SKM-1 treated with dmso at 0.1 percent for 144 hours (cell line): ENCODE measurements at regions not wholly inside any gene's neighbourhood (a gene's known extent, or its start where the extent isn't known, plus 50 kb on each side); places are given as distances from the start of the nearest gene placed in this dataset.
"Not testable (repeated sequence)": the region's sequence is repeated elsewhere in the genome, so short reads cannot be mapped to it uniquely, and the experiment has no call there.

ENCODE experiments used
- DNase-seq: peaks from one replicate; lab custom pipeline; 2025; ENCODE audit not compliant: unreplicated experiment; lab: John Stamatoyannopoulos, UW

DNA sequence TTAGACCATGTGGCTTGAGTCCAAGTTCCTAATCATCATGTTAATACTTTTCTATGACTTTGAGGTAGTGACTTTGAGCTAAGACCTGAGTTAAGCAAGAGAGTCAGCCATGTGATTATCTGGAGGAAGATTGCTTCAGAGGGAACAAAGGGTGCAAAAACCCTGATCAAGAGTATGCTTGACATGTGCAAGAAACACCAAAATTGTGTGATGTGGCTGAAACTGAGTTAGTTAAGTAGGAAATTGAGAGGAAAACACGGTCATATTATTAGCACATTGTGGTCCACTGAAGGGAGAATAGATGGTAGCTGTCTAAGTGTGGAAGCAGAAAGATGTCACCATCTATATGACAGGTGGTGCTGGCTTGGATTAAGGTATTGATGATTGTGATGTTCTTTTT is 130.4 kb upstream of the MON1B start:
- DNase-seq, result no peak

DNA sequence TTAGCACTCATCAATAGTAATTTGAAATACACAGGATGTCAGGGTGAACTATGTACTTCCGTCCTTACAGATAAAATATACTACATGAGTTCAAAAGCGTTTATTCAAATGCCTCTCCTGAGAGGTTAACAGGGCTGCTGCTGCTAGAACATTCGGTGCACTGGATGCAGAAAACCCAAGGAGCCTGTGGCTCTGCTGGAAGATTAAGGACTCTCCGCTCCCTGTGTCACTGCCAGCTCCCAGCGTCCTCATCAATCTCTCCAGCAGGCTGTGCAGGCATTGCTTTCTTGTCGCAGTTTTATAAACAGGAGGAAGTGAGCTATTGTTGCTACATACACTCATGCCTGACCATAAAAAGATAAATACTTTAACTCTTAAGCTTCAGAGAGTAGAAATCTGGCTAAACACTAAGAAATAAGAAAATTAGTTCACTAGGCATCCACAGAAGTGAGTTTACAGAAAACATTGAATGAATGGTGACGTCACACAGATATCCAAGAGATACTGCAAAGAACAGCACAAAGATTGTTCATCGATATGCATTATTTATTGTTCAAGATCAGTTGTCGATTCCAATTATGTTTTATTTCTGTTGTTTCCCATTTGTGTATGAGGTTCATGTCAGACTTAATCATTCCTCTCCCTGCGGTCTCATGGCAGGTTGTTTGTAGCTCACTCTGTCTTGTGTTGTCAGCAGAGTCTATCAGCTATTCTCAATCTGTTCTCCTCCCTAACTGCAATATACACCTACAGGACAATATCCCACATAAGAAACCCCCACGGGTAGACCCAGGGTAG is 127.9 kb upstream of the MON1B start:
- no peak for DNase-seq

DNA sequence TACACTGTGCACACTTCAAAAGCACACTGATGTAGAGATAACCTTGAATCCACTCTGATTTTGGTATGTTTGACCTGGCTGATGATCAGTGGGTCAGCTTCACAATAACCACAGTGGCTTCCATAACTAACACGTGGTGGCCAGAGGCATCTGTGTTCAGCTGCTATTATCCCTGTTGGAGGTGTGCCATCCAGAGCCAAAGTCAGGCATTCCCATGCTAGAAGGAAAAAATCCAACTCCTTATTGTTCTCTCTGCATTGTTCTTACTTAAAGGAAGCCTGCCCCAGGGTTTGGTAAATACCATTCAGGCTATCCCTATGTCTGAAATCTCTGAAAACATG is 127.3 kb upstream of the MON1B start:
- no peak for DNase-seq

DNA sequence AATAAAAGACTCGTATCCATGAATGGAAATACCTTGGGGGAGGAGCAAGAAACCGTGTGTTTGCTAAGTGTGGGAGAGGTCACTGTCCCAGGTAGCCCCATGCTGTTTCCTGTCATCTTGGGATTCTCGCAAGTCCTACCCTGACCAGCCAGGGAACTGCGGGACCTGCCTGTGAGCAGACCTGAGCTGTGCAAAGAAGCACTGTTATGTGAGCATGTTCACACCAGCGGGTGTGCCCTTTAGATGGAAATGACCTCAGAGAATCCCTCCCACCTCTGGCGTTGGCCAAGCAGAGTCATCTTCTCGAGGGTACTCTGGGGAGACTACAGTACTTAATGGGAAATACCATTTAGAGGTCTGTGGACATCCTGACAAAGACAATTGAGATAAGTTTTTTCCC is 127.0 kb upstream of the MON1B start:
- no peak for DNase-seq

DNA sequence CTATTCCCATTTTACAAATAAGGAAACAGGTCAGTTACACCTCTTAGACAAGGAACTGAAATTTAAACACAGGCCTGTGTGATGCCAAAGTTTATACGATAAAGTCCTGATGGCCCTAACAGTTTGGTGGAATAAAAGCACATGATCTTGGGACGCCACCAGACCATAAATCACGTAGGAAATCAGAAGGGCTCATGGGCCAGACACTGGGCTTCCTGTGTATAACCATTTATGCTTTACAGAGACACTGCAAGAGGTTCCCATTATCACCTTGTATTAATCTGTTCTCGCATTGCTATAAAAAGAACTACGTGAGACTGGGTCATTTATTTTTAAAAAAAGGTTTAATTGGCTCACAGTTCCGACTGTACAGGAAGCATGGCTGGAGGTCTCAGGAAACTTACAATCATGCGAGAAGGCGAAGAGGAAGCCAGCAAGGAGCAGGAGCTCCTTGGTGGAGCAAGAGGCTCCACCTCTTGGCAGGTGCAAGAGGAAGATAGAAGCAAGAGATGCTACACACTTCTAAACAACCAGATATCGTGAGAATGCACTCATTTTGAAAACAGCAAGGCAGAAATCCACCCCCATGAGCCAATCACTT is 124.0 kb upstream of the MON1B start:
- DNase-seq, result no peak

DNA sequence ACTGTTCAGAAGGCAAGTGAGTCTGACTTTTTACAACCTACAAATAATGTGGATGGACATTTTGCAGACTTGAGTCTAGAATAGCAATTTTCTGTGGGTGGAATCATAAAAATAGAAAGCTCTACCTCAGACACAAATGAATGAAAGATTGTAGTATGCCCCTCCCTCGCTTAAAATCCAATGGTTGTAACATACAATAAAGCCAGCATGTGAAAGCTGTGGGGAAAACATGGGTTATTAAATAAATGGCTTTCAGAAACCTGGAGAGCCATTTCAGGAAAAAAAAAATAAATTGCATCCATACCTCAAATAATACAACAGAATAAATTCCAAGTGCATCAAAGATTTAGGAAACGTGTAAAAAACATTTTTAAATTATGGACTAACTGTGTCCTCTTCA is 123.1 kb upstream of the MON1B start:
- DNase-seq, result no peak

DNA sequence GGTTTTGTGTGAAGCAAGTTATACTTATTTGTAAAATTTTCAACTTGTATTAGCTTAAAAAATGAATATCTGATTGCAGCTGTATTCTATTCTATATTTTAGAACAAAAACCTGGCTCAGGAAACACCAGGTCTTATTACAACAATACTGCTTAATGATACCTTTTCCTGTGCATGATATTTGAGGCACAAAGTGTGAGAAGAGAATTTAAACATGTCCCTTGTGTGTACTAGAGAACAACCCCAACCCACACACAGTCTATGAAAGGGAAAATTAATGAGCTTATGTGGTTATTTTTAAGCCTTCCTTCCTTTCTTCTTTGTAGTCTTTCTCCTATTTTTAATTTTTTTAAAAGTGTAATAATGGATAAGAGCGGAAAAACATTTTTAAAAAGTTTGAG is 122.6 kb upstream of the MON1B start:
- DNase-seq, result no peak

DNA sequence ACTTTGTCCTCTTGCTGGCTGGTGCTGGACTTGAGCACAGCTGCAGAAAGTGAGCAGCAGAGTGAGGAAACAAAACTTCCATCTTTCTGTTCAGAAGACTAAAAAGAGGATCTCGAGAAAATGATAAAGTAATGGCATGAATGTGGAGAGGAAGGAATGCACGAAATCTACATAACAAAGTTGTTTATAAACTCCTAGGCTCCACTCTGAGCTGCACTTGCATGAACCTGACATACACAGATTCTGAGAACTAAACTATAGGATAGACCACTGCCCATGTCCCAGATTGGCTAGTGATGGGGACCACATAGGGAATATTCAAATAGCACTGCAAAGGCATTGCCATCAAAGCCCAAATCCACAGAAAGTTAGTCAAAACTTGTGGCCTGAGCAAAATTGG is 121.1 kb upstream of the MON1B start:
- DNase-seq, result no peak

DNA sequence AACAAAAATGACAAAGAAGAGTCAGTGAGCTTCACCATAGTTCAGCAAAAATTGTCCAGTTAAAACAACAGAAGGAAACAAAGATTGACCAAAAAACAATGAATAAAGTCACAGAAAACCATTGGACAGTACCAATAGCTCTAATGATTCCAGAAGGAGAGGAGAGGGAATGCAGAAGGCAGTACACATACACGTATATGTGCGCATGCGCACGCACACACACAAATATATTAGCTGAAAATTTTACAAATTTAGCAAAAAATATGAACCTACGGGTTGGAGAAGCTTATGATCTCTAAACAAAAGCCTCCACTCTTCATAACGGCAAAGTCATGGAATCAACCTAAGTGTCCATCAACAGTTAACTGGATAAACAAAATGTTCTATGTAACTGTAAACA is 120.3 kb upstream of the MON1B start:
- no peak for DNase-seq

DNA sequence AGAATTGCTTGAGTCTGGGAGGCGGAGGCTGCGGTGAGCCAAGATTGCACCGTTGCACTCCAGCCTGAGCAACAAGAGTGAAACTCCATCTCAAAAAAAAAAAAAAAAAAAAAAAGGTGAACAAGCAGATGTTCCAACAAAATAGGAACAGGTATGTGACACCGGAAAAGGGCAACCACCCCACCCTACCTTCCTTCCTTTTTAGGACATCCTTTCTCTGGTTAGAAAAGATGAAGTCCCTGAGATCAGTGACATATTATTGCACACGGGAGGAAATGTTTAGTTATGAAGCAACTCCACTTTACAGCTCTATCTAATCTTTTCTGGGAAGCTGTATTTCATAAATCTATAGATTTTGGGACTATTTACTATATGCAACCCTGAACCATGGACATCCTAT is 114.2 kb upstream of the MON1B start:
- DNase-seq, result no peak

DNA sequence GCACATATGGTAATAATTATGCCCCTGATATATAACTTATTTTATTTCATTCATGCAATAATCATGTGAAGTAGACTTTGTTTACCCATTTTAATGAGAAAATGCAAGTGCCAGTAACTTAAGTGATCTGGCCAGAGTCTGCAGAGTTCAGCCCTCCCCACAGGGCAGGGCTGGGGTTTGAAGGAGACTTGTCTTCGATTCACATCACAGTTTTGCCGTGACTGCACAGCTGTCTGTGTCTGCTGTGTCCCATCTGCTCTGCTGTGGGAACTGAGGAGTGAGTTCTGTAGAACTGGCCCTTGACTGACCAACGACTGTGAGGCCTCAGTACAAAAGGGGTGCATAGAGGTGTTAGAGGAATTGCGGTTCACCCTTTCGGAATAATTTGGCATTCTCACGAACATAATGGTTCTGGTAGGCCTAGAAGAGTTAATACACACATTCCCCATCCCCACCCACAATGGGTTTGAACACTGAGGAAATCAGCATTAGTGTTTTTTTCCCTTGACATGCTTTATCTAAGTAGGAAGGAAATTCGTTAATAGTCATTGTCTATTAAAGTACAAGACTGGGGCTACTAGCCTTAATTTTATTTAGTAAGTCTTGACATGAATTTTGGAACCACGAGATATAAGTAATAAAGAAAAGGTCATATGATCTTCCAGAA is 113.6 kb upstream of the MON1B start:
- no peak for DNase-seq

DNA sequence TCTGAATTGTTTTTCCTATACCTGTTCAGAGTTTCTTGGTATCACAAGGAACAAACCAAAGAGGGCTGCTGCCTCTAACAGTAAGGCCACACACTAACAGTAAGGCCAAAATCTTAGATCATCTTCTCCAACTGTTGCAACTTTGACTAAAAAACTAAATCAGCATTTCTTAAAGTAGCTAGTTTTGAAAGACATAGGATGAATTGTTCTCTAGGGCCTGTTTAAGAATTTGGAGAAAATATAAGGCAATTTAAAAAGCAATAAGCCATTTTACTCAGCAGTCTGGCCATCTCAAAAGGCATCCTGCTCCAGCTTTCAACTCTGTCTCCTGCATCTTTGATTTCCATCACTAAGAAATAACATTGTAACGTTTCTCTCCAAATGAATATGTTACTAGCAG is 105.0 kb upstream of the MON1B start:
- no peak for DNase-seq

DNA sequence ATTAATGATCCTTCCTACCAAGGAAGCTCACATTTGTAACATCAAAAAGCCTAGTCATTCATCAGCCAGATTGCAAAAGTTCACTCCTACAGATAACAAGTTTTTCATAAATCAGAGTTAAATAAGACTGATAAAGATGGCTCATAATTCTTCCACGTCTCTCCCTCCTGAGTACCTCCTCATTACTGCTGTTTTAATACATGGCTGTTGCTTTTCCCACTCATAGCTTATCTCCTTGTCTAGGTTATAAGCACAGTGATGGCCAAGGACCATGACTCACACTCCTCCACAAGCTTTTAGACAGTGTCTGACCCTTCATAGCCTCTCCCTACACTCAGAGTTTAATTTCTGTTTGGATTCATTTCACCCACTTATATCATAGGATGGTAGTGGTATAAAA is 100.9 kb upstream of the MON1B start:
- no peak for DNase-seq

DNA sequence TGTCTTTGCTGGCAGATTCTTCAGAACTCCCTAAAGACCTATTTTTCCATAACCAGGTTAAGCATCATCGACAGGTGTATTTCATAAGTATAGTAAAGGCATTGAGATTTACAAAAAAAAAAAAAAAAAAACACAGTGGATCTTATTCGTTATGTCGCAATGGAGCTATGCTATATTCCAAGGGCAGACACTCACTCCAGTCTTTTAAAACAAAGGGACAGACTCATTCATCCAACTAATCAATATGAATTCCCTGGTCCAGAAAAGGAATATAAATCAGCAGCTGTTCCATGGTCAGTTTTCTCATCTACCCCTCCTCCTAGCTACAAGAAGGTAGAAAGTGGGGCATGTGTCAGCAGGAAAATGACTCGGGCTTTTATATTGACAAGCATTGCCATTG is 97.7 kb upstream of the MON1B start:
- DNase-seq, result no peak

DNA sequence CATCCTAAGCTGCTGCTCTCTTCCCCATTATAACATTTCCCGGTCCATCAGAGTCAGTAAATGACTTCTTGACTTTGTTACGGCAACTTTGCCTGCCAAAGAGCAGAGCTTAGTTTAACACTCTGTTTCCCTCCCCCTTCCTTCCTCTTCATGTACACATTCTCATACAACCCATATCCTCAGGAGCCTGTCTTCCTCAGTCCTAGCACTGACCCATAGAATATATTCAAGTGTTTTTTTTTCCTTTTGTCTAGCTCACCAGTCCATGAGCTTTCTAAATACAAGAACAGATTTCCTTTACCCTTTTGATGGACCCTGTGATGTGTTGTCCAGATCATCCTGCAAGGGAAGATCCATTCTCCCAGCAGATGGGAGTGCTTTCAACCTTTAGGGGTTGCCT is 97.0 kb upstream of the MON1B start:
- DNase-seq, result no peak

DNA sequence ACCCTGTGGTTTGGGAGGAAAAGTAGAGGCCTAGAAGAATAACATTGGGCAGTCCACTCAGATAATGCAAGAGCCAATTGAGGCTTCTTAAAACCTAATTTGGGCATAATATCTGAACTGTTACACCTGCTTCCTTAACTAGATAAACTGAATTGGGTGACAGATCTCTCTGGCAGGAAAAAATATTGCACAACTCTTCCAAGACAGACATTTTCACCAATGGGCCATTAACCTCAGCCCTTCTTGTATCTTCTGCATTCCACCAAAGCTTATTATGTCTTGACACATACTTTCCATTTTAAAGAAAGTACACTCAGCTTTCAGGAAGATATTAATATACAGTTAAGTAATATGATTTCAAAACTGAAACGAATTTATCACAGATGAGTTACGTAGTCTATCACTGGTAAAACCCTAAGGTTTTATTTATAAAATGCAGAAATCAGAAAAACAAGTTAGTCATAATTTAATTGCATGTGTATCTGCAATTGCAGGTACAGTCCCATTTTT is 79.9 kb upstream of the MON1B start:
- no peak for DNase-seq

DNA sequence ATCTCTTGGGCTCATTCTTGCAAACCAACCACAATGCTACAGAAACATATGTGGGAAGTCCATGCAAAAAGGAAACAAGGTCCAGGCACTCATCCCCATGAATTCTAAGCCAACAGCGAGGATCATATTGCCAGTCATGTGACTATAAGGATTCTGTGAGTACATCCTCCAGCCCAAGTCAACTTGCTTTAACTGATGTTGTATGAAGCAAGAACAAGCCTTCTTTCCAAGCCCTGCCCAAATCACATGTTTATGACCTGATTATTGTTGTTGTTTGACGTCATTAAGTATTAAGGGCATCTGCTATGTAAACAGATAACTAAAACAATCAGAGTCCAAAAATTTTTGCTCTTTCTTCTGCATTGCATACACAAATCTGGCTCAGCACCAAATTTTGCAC is 78.2 kb upstream of the MON1B start:
- no peak for DNase-seq

DNA sequence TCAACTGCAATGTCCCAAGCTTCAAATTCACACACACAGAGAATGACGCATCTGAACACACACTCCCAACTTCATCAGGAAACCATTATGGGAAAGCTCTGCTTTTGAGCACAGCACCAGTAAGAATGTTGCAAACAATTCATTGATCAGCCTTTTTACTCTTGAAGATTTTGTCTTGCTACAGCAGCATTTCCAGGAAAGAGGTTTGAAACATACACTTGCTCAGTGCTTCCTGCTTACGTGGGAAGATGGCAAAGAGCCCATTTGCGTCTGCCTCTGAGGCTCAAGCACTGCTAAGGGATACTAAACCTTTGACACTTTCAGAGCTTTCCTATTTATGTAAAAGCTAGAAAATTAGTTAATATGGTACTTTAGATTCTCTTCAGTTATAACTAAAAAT is 77.2 kb upstream of the MON1B start:
- DNase-seq, result no peak

DNA sequence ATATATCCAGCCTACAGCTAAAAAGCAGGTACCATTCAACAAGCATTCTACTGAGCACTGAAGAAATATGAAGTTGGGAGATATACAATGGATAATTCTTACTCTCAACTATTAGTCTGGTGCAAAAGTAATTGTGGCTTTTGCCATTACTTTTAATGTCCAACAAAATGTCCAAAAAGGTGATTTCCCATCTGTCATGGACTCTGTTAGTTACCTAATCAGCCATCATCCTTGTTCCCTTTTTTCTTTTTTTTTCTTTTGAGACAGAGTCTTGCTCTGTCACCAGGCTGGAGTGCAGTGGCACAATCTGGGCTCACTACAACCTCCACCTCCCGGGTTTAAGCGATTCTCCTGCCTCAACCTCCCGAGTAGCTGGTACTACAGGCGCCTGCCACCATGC is 76.6 kb upstream of the MON1B start:
- DNase-seq, result not testable (repeated sequence)

DNA sequence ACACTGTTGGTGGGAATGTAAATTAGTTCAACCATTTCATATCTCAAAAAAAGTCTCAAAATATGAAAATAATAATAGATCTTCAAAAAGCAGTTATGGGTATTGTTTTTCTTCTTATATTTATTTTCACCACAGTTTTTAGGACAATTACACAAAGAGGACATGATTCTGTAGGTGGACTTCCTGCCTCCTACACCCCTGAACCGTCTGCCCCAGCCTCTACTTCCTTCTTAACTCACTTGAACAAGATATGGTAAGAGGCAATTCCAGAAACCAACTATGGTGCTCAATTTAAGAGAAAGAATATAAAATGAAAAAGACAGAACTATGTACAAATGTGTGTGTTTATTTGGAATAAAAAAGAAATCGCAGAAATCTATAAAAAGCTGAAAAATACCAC is 74.1 kb upstream of the MON1B start:
- DNase-seq, result no peak

DNA sequence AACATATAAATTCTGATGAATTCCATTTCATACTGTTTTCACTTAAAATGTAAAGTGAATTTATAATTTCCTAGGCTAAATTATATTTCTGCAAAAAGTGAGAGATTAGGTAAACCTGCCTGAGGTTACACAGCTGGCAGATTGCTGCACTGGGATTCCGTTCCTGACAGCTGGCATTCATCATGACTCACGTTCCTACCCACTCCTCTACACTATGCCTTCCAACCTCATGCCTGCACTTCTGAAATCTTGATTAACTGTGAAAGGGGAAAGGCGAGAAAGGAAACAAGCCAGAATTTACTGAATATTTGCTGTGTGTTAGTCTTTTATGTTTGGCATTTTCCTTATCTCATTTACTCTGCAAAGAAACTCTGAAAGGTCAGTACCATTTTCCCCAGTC is 73.3 kb upstream of the MON1B start:
- no peak for DNase-seq

DNA sequence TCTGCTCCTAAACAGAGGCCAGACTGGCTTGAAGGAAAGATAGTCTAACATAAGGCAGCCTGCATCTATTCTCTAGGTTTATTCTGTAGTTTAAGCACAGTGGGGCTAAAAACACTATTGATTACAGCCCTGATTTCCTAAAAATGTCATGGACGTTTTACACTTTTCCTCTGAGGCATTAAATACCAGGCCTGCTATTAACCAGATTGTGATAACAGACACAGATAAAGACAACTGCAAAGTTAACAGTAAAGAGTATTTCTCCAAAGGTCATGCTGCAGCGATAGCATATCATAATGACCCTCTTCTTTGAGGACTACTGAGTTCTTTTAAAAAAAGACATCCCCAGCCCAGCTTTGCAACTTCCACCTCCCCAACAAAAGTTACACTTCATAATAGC is 59.6 kb upstream of the MON1B start:
- no peak for DNase-seq
